ENCODE measurements at regions not wholly inside any gene's neighbourhood (a gene's known extent, or its start where the extent isn't known, plus 50 kb on each side); places are given as distances from the start of the nearest gene placed in this dataset.

DNA sequence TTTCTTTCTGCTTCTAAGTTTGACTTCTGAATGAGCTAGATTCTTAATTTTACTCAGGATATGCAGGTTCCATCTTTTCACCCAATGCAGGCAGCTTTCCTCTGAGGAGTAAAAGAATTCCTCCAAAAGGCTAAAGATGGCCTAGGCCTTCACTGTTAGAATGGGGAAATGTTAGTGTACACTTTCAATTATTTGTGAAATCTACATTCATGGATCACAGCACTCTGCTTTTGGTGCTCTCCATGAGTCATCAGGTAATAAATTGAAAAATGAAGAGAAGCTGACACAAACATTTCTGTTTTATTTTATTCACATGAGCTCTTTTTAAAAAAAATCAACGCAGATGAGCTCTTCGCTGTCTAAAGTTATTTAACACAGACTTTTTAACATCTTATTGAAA is 502.5 kb upstream of the GOLIM4 start:
- ChIA-PET RAD21 (ENCODE audit: low non-redundant PET in 1 of 2, low total read pairs in 2 of 2, uncharacterized antibody in 2 of 2, unreplicated experiment in 2 of 2) (no interaction called here), CTCF (no interaction called here), POLR2A (no interaction called here)

More for the DNA sequence above, 502.5 kb upstream of the GOLIM4 start:
- no peaks in the 10 kb centered on the region for H3K36me3 ChIP-seq (ENCODE audit: control insufficient read depth in 1 of 2, insufficient read depth in 2 of 2, low read length in 2 of 2)
- H3K4me1 ChIP-seq (ENCODE audit: control insufficient read depth in 1 of 2, insufficient read depth in 2 of 2, low read length in 2 of 2), result no peaks in the 10 kb centered on the region
- H4K20me1 ChIP-seq (ENCODE audit: insufficient read depth), result no peaks in the 10 kb centered on the region
- H2AFZ ChIP-seq (ENCODE audit: low read depth, low read length, poor library complexity, severe bottlenecking), result no peak overlapping the region
- H3K79me2 ChIP-seq (ENCODE audit: insufficient read depth, low read length), result no peaks in the 10 kb centered on the region
- no peak overlapping the region for H3K9ac ChIP-seq (ENCODE audit: low read length)
- no peak for DNase-seq (ENCODE audit: low read depth, low spot score)
- H3K27me3 ChIP-seq (ENCODE audit: insufficient read depth, low read length), result peaks cover 11% of the 10 kb centered on the region; the same call in 1 of the 2 replicates
- H3K9me2 ChIP-seq (ENCODE audit: insufficient read depth), result no peaks in the 10 kb centered on the region
- no peaks in the 10 kb centered on the region for H3K9me3 ChIP-seq (ENCODE audit: control insufficient read depth in 1 of 2, insufficient read depth in 1 of 2, low read depth in 1 of 2, low read length in 2 of 2)
- ATAC-seq, result no peak
- H3K4me2 ChIP-seq (ENCODE audit: low read length), result no peak overlapping the region
- H3K27ac ChIP-seq (ENCODE audit: low read depth, low read length), result no peak overlapping the region
- H3K4me3 ChIP-seq (replicated peaks in 1 of 2; ENCODE audit: low read depth in 1 of 2, low read length in 2 of 2), result no peak overlapping the region
- BruUV-seq (replicated peaks), result no TSS peak
- intact Hi-C loops (cut with micrococcal nuclease), result no loop called here
- TF ChIP-seq JUND (IDR thresholded peaks at IDR 0.05), result no peak
- TF ChIP-seq, protein P1, sequence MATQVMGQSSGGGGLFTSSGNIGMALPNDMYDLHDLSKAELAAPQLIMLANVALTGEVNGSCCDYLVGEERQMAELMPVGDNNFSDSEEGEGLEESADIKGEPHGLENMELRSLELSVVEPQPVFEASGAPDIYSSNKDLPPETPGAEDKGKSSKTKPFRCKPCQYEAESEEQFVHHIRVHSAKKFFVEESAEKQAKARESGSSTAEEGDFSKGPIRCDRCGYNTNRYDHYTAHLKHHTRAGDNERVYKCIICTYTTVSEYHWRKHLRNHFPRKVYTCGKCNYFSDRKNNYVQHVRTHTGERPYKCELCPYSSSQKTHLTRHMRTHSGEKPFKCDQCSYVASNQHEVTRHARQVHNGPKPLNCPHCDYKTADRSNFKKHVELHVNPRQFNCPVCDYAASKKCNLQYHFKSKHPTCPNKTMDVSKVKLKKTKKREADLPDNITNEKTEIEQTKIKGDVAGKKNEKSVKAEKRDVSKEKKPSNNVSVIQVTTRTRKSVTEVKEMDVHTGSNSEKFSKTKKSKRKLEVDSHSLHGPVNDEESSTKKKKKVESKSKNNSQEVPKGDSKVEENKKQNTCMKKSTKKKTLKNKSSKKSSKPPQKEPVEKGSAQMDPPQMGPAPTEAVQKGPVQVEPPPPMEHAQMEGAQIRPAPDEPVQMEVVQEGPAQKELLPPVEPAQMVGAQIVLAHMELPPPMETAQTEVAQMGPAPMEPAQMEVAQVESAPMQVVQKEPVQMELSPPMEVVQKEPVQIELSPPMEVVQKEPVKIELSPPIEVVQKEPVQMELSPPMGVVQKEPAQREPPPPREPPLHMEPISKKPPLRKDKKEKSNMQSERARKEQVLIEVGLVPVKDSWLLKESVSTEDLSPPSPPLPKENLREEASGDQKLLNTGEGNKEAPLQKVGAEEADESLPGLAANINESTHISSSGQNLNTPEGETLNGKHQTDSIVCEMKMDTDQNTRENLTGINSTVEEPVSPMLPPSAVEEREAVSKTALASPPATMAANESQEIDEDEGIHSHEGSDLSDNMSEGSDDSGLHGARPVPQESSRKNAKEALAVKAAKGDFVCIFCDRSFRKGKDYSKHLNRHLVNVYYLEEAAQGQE (IDR thresholded peaks at IDR 0.05; ENCODE audit: low read depth), result no peak
- no peak for TF ChIP-seq ZFX (IDR thresholded peaks at IDR 0.05)
- TF ChIP-seq, protein P2, sequence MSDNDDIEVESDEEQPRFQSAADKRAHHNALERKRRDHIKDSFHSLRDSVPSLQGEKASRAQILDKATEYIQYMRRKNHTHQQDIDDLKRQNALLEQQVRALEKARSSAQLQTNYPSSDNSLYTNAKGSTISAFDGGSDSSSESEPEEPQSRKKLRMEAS (IDR thresholded peaks at IDR 0.05), result no peak
- no peak for TF ChIP-seq CEBPB (IDR thresholded peaks at IDR 0.05; ENCODE audit: low read depth)
- TF ChIP-seq YY1 (IDR thresholded peaks at IDR 0.05; ENCODE audit: extremely low read depth, insufficient replicate concordance, low read depth, low read length), result no peak
- TF ChIP-seq SIN3A (IDR thresholded peaks at IDR 0.05; ENCODE audit: low read depth), result no peak
- TF ChIP-seq, protein P3, sequence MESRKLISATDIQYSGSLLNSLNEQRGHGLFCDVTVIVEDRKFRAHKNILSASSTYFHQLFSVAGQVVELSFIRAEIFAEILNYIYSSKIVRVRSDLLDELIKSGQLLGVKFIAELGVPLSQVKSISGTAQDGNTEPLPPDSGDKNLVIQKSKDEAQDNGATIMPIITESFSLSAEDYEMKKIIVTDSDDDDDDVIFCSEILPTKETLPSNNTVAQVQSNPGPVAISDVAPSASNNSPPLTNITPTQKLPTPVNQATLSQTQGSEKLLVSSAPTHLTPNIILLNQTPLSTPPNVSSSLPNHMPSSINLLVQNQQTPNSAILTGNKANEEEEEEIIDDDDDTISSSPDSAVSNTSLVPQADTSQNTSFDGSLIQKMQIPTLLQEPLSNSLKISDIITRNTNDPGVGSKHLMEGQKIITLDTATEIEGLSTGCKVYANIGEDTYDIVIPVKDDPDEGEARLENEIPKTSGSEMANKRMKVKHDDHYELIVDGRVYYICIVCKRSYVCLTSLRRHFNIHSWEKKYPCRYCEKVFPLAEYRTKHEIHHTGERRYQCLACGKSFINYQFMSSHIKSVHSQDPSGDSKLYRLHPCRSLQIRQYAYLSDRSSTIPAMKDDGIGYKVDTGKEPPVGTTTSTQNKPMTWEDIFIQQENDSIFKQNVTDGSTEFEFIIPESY (IDR thresholded peaks at IDR 0.05; ENCODE audit: extremely low read depth, insufficient replicate concordance, low read length), result no peak
- TF ChIP-seq RAD21 (IDR thresholded peaks at IDR 0.05; ENCODE audit: low read depth), result no peak
- TF ChIP-seq ZNF274 (IDR thresholded peaks at IDR 0.05; ENCODE audit: low read depth, low read length), result no peak
- no peak for TF ChIP-seq ELF1 (IDR thresholded peaks at IDR 0.05; ENCODE audit: borderline replicate concordance, low read depth)
- no peak for TF ChIP-seq CBX3 (IDR thresholded peaks at IDR 0.05; ENCODE audit: low read depth)
